ENCODE measurements at regions not wholly inside any gene's neighbourhood (a gene's known extent, or its start where the extent isn't known, plus 50 kb on each side); places are given as distances from the start of the nearest gene placed in this dataset.

GRCh38 chr14:58724206-58724605 lies 86.4 kb downstream of the DACT1 start (continued):
- TF ChIP-seq EGR1 (IDR thresholded peaks at IDR 0.05; ENCODE audit: borderline replicate concordance, low read depth, low read length) (no peak), KDM1A (IDR thresholded peaks at IDR 0.05; ENCODE audit: borderline replicate concordance, low read length) (no peak), CREB1 (IDR thresholded peaks at IDR 0.05) (no peak)
